ENCODE measurements at regions not wholly inside any gene's neighbourhood (a gene's known extent, or its start where the extent isn't known, plus 50 kb on each side); places are given as distances from the start of the nearest gene placed in this dataset.

DNA sequence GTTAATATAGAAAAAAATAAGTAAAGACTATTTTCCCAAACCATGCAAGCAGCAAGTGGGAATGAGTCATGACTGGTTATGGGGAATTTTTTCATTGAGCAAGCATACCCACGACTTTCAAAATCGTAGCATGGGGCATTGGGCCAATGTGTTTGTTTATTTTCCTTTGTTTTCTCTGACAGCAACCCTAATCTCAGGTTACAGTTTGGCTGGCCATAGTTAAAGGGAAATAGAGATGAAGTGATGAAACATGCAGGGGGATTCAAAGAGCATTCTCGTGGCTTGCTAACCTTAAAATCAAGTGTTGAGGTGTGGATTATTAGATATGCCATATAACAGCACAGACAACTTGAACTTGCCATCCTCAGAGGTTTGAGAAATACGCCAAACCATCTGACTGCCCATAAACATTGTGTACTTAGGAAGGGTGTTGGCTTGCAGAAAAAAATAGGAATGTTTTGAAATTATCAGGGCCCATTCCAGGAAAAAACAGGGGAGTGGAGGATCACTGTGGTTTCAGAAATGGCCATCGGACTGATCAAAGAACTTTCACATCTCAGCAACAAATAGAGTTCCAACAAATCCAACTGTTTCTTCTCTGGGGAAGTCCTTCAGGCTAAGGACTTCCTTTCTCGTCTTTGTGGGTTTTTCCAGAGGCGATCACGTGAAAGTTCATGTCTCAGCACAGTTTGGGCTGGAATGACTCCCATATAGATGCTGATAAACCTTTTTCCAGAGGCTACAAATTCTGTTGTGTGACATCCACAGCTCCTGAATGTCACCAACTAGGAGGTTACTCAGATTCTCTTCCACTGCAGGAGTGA, 259.1 kb downstream of the SYK start:
- Histone ChIP-seq H3K4me1 (ENCODE audit: insufficient read depth, low read length) (no peaks in the 10 kb centered on the region), H3K4me3 (ENCODE audit: low read depth in 1 of 2, low read length in 2 of 2) (no peak overlapping the region), H3K27me3 (ENCODE audit: insufficient read depth, low read length, poor library complexity) (peaks cover 2% of the 10 kb centered on the region), H4K20me1 (ENCODE audit: insufficient read depth, low read length) (no peaks in the 10 kb centered on the region), H3K27ac (ENCODE audit: low read length) (no peak overlapping the region), H3K36me3 (ENCODE audit: insufficient read depth, low read length) (no peaks in the 10 kb centered on the region), H3K9ac (ENCODE audit: low read depth, low read length) (no peak overlapping the region), H2AFZ (ENCODE audit: low read depth, low read length) (no peak overlapping the region), H3K4me2 (ENCODE audit: insufficient read depth, low read length) (no peak overlapping the region), H3K9me3 (ENCODE audit: insufficient read depth, low read length, severe bottlenecking) (no peaks in the 10 kb centered on the region), H3K79me2 (ENCODE audit: insufficient read depth, low read length) (no peaks in the 10 kb centered on the region)
- TF ChIP-seq EZH2 (IDR thresholded peaks at IDR 0.05; ENCODE audit: borderline replicate concordance, low read depth, low read length, severe bottlenecking), result no peak
- TF ChIP-seq, protein P1, sequence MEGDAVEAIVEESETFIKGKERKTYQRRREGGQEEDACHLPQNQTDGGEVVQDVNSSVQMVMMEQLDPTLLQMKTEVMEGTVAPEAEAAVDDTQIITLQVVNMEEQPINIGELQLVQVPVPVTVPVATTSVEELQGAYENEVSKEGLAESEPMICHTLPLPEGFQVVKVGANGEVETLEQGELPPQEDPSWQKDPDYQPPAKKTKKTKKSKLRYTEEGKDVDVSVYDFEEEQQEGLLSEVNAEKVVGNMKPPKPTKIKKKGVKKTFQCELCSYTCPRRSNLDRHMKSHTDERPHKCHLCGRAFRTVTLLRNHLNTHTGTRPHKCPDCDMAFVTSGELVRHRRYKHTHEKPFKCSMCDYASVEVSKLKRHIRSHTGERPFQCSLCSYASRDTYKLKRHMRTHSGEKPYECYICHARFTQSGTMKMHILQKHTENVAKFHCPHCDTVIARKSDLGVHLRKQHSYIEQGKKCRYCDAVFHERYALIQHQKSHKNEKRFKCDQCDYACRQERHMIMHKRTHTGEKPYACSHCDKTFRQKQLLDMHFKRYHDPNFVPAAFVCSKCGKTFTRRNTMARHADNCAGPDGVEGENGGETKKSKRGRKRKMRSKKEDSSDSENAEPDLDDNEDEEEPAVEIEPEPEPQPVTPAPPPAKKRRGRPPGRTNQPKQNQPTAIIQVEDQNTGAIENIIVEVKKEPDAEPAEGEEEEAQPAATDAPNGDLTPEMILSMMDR (IDR thresholded peaks at IDR 0.05; ENCODE audit: borderline replicate concordance, extremely low read depth, low read length, poor library complexity, severe bottlenecking), result no peak
- DNase-seq (no peak), ATAC-seq (ENCODE audit: insufficient read depth, low read depth) (no peak)

DNA sequence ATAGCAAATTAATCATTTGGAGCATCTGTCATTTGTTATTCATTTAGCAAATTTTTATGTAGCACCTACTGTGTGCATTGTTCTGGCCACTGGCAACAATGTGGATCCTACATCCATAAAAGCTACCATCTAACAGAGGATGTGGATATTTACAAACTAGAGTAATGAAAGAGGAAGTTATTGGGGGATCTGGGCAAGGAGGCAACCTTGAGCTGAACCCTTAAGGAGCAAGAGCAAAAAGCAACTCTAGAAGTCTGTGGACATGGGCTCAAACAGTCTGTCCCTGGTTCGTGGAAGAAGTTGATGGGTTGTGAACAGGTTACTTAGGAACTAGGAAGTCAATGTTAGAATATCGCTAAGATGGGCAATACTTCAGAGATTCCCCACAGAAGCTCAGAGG, 259.9 kb downstream of the SYK start:
- TF ChIP-seq EZH2 (IDR thresholded peaks at IDR 0.05; ENCODE audit: borderline replicate concordance, low read depth, low read length, severe bottlenecking), result no peak
- TF ChIP-seq, protein P1 (IDR thresholded peaks at IDR 0.05; ENCODE audit: borderline replicate concordance, extremely low read depth, low read length, poor library complexity, severe bottlenecking), result no peak
- Histone ChIP-seq H4K20me1 (ENCODE audit: insufficient read depth, low read length) (no peaks in the 10 kb centered on the region), H3K27ac (ENCODE audit: low read length) (no peak overlapping the region), H3K4me3 (ENCODE audit: low read depth in 1 of 2, low read length in 2 of 2) (no peak overlapping the region), H3K4me2 (ENCODE audit: insufficient read depth, low read length) (no peak overlapping the region), H2AFZ (ENCODE audit: low read depth, low read length) (no peak overlapping the region), H3K36me3 (ENCODE audit: insufficient read depth, low read length) (no peaks in the 10 kb centered on the region), H3K4me1 (ENCODE audit: insufficient read depth, low read length) (no peaks in the 10 kb centered on the region), H3K27me3 (ENCODE audit: insufficient read depth, low read length, poor library complexity) (peaks cover 2% of the 10 kb centered on the region), H3K9ac (ENCODE audit: low read depth, low read length) (no peak overlapping the region), H3K79me2 (ENCODE audit: insufficient read depth, low read length) (no peaks in the 10 kb centered on the region), H3K9me3 (ENCODE audit: insufficient read depth, low read length, severe bottlenecking) (no peaks in the 10 kb centered on the region)
- DNase-seq (no peak), ATAC-seq (ENCODE audit: insufficient read depth, low read depth) (no peak)

DNA sequence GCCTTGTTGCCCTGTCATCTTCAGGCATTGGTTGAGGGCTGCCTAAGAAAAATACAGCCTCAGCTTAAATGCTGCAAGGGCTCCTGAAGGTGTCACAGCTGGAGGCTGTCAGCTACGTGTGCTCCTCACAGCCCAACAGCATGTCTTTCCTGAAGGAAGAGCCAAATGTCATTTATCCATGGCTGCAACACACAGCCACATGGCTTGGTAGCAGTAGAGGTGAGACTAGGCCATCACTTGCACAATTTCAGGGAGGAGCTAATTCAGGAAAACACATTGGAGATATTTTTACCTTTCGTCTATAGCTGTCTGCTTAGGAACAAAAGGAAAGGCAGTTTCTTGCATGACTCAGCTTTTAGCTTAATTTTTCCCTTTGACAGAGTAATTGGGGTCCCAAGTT, 260.7 kb downstream of the SYK start:
- Histone ChIP-seq H3K36me3 (ENCODE audit: insufficient read depth, low read length) (no peaks in the 10 kb centered on the region), H3K9me3 (ENCODE audit: insufficient read depth, low read length, severe bottlenecking) (no peaks in the 10 kb centered on the region), H3K27me3 (ENCODE audit: insufficient read depth, low read length, poor library complexity) (peaks cover 1% of the 10 kb centered on the region), H3K4me1 (ENCODE audit: insufficient read depth, low read length) (no peaks in the 10 kb centered on the region), H3K79me2 (ENCODE audit: insufficient read depth, low read length) (no peaks in the 10 kb centered on the region), H2AFZ (ENCODE audit: low read depth, low read length) (no peak overlapping the region), H4K20me1 (ENCODE audit: insufficient read depth, low read length) (no peaks in the 10 kb centered on the region), H3K4me3 (ENCODE audit: low read depth in 1 of 2, low read length in 2 of 2) (no peak overlapping the region), H3K9ac (ENCODE audit: low read depth, low read length) (no peak overlapping the region), H3K4me2 (ENCODE audit: insufficient read depth, low read length) (no peak overlapping the region), H3K27ac (ENCODE audit: low read length) (no peak overlapping the region)
- DNase-seq (no peak), ATAC-seq (ENCODE audit: insufficient read depth, low read depth) (no peak)
- TF ChIP-seq EZH2 (IDR thresholded peaks at IDR 0.05; ENCODE audit: borderline replicate concordance, low read depth, low read length, severe bottlenecking), result no peak
- TF ChIP-seq, protein P1 (IDR thresholded peaks at IDR 0.05; ENCODE audit: borderline replicate concordance, extremely low read depth, low read length, poor library complexity, severe bottlenecking), result no peak

Measured in DND-41 (cell line).